Choroid plexus epithelial cell (primary cell): ENCODE measurements at regions not wholly inside any gene's neighbourhood (a gene's known extent, or its start where the extent isn't known, plus 50 kb on each side); places are given as distances from the start of the nearest gene placed in this dataset.
"Not testable (repeated sequence)": the region's sequence is repeated elsewhere in the genome, so short reads cannot be mapped to it uniquely, and the experiment has no call there.

Experiments
- DNase-seq: peaks from one replicate; pipeline ENCODE4 v3.0.0-alpha.2; 2010; ENCODE audit warnings: low read depth
- H3K4me3 ChIP-seq: 2 replicates; pipeline ENCODE4 v1.5.1; 2011; ENCODE audit warnings: low read depth, mild to moderate bottlenecking, control low read depth, low read length, moderate library complexity
- TF ChIP-seq, protein P1 (sequence below): conservative IDR thresholded peaks from 2 replicates; pipeline ENCODE4 v1.5.1; 2011; ENCODE audit warnings: low read depth, mild to moderate bottlenecking, control low read depth, inconsistent platforms, low read length, moderate library complexity

DNA sequence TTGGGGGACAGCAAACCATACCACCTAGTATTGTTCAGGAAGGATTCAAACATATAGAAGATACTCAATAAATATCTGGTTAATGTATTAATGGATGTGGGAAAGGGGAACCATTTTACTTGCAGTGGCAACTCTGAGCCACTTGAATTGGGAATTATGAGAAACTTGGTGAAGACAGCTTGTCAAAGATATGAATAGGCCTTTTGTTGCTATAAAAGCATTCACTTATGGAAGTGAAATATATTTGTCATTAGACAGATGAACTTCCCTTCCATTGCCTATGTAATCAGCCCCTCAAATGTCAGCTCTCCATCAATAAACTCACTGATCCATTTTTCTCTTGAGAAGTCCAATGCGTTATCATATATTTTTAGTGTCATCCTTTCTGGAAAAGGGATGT is 56.1 kb downstream of the GPR85 start:
- TF ChIP-seq, protein P1, sequence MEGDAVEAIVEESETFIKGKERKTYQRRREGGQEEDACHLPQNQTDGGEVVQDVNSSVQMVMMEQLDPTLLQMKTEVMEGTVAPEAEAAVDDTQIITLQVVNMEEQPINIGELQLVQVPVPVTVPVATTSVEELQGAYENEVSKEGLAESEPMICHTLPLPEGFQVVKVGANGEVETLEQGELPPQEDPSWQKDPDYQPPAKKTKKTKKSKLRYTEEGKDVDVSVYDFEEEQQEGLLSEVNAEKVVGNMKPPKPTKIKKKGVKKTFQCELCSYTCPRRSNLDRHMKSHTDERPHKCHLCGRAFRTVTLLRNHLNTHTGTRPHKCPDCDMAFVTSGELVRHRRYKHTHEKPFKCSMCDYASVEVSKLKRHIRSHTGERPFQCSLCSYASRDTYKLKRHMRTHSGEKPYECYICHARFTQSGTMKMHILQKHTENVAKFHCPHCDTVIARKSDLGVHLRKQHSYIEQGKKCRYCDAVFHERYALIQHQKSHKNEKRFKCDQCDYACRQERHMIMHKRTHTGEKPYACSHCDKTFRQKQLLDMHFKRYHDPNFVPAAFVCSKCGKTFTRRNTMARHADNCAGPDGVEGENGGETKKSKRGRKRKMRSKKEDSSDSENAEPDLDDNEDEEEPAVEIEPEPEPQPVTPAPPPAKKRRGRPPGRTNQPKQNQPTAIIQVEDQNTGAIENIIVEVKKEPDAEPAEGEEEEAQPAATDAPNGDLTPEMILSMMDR = no peak
- DNase-seq = no peak
- H3K4me3 ChIP-seq = no peak overlapping the region

DNA sequence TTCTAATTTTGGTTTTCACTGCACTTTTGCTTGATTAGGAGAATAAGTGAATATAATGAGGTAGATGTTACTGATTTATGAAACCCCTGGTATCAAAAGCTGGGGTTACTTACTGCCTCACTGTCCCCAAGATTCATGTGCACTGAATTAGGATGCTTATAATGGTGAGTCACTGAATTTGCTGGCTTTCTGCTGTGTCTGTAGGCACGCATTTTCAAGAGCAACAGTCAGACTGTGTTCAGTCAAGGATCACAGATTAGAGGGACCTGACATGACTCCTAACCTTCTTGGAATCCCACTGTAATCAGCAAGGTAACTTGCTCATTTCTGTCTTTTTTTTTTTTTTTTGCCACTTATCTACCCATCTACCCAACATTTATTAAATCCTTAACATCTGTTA is 59.7 kb downstream of the GPR85 start:
- TF ChIP-seq, protein P1 = no peak

DNA sequence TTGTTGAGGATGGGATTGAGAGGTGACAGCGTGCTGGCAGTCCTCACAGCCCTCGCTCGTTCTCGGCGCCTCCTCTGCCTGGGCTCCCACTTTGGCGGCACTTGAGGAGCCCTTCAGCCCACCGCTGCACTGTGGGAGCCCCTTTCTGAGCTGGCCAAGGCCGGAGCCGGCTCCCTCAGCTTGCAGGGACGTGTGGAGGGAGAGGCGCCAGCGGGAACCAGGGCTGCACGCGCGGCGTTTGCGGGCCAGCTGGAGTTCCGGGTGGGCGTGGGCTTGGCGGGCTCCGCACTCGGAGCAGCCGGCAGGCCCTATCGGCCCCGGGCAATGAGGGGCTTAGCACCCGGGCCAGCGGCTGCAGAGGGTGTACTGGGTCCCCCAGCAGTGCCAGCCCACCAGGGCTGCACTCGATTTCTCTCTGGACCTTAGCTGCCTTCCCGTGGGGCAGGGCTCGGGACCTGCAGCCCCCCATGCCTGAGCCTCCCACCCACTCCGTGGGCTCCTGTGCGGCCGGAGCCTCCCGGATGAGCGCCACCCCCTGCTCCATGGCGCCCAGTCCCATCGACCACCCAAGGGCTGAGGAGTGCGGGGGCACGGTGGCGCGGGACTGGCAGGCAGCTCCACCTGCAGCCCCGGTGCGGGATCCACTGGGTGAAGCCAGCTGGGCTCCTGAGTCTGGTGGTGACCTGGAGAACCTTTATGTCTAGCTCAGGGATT is 69.3 kb downstream of the GPR85 start:
- H3K4me3 ChIP-seq, DNase-seq: not testable (repeated sequence)

More for the DNA sequence above, 59.7 kb downstream of the GPR85 start:
- H3K4me3 ChIP-seq = no peak overlapping the region
- no peak for DNase-seq

DNA sequence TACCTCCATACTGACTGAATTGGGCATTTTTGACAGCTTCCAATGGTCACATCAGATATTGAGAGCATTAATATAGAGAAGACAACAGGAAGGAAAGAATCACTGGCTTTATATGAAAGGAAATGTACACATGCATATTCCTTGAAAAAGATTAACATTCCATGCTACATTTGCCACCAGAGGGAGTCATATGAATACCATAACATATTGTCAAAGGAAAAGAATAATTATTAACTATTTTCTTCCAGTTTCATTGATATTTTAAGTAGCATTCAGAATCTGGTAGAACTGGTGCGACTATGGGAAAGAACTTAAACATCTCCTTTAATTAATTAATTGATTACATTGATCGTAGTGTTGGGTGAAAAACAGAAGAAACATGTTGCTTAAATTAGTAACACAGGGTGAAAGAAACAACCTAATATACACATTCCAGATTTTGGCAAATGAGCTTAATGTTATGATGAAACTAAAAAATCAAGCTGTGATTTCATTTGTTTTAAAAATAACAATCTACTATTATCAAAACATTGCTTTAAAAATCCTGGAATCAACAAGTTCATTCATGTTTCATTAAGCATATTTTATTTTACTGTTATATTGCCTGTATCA is 71.5 kb downstream of the GPR85 start:
- DNase-seq = peak; percentile 77

DNA sequence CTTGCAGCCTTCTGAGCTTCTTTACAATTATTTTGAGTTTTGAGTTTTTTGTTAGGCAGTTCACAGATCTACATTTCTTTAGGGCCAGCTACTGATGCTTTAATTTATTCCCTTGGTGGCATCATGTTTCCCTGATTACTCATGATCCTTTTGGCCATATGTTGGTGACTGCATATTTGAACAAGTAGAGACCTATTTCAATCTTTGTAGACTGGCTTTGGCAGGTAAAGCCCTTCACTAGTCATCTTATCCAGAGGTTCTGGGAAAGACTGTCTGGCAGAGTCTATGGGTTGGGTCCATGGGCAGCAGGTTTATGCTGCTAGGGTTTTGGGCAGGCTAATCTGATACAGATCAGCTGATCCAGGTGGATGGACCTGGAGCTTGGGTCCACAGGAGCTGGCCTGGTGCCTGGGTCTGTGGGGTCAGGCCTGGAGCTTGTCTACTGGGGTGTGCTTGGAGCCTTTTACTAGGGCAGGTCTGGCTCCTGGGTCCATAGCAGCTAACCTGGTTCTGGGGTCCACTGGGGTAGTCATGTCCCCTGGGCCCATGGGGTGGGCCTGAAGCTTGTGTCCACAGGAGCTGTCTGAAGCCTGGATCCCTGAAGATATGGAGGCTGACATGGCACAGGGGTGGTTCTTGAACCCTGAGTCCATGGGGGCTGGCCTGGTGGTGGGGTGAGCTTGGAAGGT is 72.7 kb downstream of the GPR85 start:
- DNase-seq = no peak
- H3K4me3 ChIP-seq = no peak overlapping the region
- TF ChIP-seq, protein P1 = no peak

More for the DNA sequence above, 71.5 kb downstream of the GPR85 start:
- no peak overlapping the region for H3K4me3 ChIP-seq
- TF ChIP-seq, protein P1 = peak; percentile 63

DNA sequence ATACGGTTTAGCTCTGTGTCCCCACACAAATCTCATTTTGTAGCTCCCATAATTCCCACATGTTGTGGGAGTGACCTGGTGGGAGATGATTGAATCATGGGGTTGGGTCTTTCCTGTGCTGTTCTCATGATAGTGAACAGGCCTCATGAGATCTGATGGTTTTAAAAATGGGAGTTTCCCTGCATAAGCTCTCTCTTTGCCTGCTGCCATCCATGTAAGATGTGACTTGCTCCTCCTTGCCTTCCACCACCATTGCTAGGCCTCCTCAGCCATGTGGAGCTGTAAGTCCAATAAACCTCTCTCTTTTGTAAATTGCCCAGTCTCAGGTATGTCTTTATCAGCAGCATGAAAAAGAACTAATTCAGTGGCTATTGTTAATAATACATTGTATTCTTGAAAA is 73.8 kb downstream of the GPR85 start:
- DNase-seq, H3K4me3 ChIP-seq: not testable (repeated sequence)

DNA sequence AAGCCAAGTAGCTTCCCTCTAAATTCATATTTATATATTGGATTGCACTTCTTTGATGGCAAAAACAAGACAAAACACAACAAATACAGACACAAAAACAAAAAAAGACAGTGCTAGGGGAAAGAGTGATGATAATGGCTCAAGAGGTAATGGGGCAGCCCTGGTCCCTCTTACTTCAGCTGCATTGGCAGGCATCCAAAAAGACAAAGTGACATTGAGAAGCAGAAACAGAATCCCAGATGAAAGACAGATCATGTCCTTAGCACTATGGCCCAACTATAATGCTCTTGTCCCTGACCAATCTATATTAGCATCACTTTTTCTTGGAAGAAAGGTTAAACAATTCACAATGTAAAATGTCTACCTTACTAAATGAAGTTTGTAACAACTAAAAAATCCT is 76.2 kb downstream of the GPR85 start:
- no peak for DNase-seq
- TF ChIP-seq, protein P1 = no peak
- no peak overlapping the region for H3K4me3 ChIP-seq

DNA sequence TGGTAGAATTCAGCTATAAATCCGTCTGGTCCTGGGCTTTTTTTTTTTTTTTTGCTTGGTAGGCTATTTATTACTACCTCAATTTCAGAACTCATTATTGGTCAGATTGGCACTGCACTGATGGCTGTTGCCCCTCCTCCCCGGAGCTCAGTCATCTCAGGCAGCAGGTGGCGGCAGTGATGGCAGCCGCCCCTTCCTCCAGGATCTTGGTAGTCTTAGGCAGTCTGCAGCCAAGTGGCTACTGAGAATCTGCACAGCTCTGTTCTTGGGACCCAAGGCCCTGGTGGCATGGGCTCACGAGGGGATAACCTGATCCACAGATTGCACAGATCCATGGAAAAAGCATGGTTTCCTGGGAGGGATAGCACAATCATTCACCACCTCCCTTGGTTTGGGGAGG is 77.9 kb downstream of the GPR85 start:
- TF ChIP-seq, protein P1 = no peak
- H3K4me3 ChIP-seq = no peak overlapping the region
- no peak for DNase-seq
